ENCODE measurements at regions not wholly inside any gene's neighbourhood (a gene's known extent, or its start where the extent isn't known, plus 50 kb on each side); places are given as distances from the start of the nearest gene placed in this dataset.

DNA sequence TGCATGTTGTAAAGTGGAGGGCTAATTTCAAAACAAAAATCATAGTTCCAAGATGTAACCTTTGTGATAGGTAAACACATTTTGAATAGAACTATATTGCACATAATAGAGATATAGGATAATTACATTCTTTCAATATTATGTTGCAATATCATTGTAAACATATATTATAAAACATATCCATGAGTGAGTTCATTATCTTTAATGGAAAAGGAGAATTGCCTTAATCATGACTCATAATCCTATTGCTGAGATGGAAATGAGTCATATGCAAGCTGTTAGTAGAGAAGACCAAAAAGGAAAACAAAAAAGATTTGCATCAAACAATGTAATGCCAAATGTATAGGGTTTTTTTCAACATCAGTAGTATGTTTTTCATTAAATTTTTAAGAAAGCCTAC lies 73.7 kb upstream of the WDR44 start:
- TF ChIP-seq CTCF (conservative IDR thresholded peaks at IDR 0.05 in 1 of 2, IDR thresholded peaks at IDR 0.05 in 1 of 2; ENCODE audit: extremely low read depth in 1 of 2, insufficient read depth in 1 of 2, low read depth in 1 of 2, low read length in 2 of 2), result no peak
- TF ChIP-seq EZH2 (IDR thresholded peaks at IDR 0.05; ENCODE audit: borderline replicate concordance, low read length), result no peak
